CD4-positive, alpha-beta T cell (primary cell): ENCODE measurements at regions not wholly inside any gene's neighbourhood (a gene's known extent, or its start where the extent isn't known, plus 50 kb on each side); places are given as distances from the start of the nearest gene placed in this dataset.

Experiments
- ATAC-seq: fragments of 200-7000 bp; cut with Tn5 transposase; one replicate; pipeline ENCODE4 v1.10.0; 2022; ENCODE audit warnings: mild to moderate bottlenecking; ENCODE audit not compliant: poor library complexity
- CTCF ChIA-PET: fragments of 350-600 bp; sonication (Branson Sonifier 250); formaldehyde crosslinking; loops from one replicate; lab custom pipeline; 2021; ENCODE audit warnings: antibody characterized with exemption, inconsistent platforms; lab: Charles Lee
- POLR2A ChIA-PET: fragments of 350-600 bp; sonication (Branson Sonifier 250); formaldehyde crosslinking; loops from one replicate; lab custom pipeline; 2021; ENCODE audit warnings: antibody characterized with exemption, inconsistent platforms; lab: Charles Lee
- DNase-seq, 14 experiments: peaks; one replicate each; pipeline ENCODE4 v3.0.0-alpha.2; 2013 to 2020; ENCODE audit warnings: mixed read lengths in 2 of 14
- H3K27ac ChIP-seq, 2 donors: one replicate each; pipeline versions ENCODE4 v1.5.1 to v1.7.0; 2013; ENCODE audit warnings: low read length in 2 of 2, low read depth in 1 of 2, mild to moderate bottlenecking in 1 of 2
- H3K27me3 ChIP-seq, 2 experiments: 1 replicate in 1 of 2; 2 replicates in 1 of 2; pipeline versions ENCODE4 v1.6.1 to v1.7.0; 2013; ENCODE audit warnings: low read length in 2 of 2, control low read depth in 1 of 2, mild to moderate bottlenecking in 1 of 2, moderate library complexity in 1 of 2; ENCODE audit not compliant: insufficient read depth in 2 of 2, control insufficient read depth in 1 of 2
- H3K36me3 ChIP-seq: one replicate; pipeline ENCODE4 v1.6.1; 2013; ENCODE audit warnings: low read length, control low read depth; ENCODE audit not compliant: insufficient read depth
- H3K4me1 ChIP-seq: one replicate; pipeline ENCODE4 v1.6.1; 2013; ENCODE audit warnings: low read length, control low read depth; ENCODE audit not compliant: insufficient read depth
- H3K4me3 ChIP-seq: one replicate; pipeline ENCODE4 v1.5.1; 2013; ENCODE audit warnings: mild to moderate bottlenecking, low read length, moderate library complexity
- H3K9me3 ChIP-seq, 2 experiments: 1 replicate in 1 of 2; 2 replicates in 1 of 2; pipeline versions ENCODE4 v1.6.1 to v1.7.0; 2013; ENCODE audit warnings: low read length in 2 of 2, mild to moderate bottlenecking in 2 of 2, control low read depth in 1 of 2, moderate library complexity in 1 of 2; ENCODE audit not compliant: control insufficient read depth in 1 of 2, insufficient read depth in 1 of 2
- H3K27ac Mint-ChIP-seq: one replicate; pipeline ENCODE4 v1.8.0; 2020; ENCODE audit warnings: mixed read lengths
- H3K27me3 Mint-ChIP-seq: one replicate; pipeline ENCODE4 v1.8.0; 2021; ENCODE audit warnings: mixed read lengths
- H3K36me3 Mint-ChIP-seq: one replicate; pipeline ENCODE4 v1.8.0; 2021; ENCODE audit warnings: low read depth, mixed read lengths
- H3K4me1 Mint-ChIP-seq: one replicate; pipeline ENCODE4 v1.8.0; 2021; ENCODE audit warnings: low read depth, mixed read lengths
- H3K4me3 Mint-ChIP-seq: one replicate; pipeline ENCODE4 v1.8.0; 2020; ENCODE audit warnings: mild to moderate bottlenecking, mixed read lengths
- H3K9me3 Mint-ChIP-seq: one replicate; pipeline ENCODE4 v1.8.0; 2020; ENCODE audit warnings: mixed read lengths
- CTCF ChIP-seq: fragments of 200-600 bp; IDR thresholded peaks from one replicate; pipeline ENCODE4 v1.8.0; 2022; ENCODE audit warnings: antibody characterized with exemption, mild to moderate bottlenecking
- intact Hi-C, 2 experiments: fragments of 100-400 bp; cut with DNase I in 1 of 2; cut with micrococcal nuclease in 1 of 2; formaldehyde crosslinking; loops; one replicate each; pipeline versions ENCODE4 v1.15.1 to v1.9.0; 2023 to 2025; cut with DNase I, micrococcal nuclease

- Mint-ChIP-seq H3K9me3 (no peaks in the 10 kb centered on the region), H3K4me1 (no peaks in the 10 kb centered on the region), H3K36me3 (no peaks in the 10 kb centered on the region), H3K4me3 (no peak overlapping the region), H3K27ac (no peak overlapping the region), H3K27me3 (no peaks in the 10 kb centered on the region)
- Histone ChIP-seq H3K9me3 (peaks cover 0 to 9% of the 10 kb centered on the region in 2 experiments), H3K27ac (no peak overlapping the region), H3K36me3 (no peaks in the 10 kb centered on the region), H3K4me1 (no peaks in the 10 kb centered on the region), H3K27me3 (no peaks in the 10 kb centered on the region), H3K4me3 (no peak overlapping the region)
- ChIA-PET POLR2A (no interaction called here), CTCF (no interaction called here)
- ATAC-seq (no peak), DNase-seq (no peak)
- intact Hi-C loops = no loop called here
- TF ChIP-seq CTCF = no peak
These were observed 100.1 kb downstream of the HLX start for GRCh38 chr1:220979371-220979770.

DNA sequence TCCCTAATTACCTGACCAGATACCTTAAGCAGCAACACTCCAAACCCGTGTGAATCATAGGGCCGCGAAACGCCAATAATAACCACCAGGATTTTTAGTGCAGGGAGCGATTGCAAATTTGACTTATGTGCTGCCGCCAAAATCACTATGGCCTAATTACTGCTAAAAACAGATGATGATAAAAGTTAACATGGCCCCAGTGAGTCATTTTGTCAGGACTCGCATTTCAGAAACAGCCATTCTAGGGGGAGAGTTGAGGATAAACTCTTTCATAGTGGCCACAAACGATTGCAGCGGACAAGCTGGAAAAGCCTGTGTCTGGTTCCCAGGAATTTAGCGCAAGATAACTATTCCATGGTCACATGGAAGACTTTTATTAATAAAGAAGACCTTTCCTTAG, 103.4 kb downstream of the HLX start:
- no peaks in the 10 kb centered on the region for H3K4me1 Mint-ChIP-seq
- H3K27me3 Mint-ChIP-seq = no peaks in the 10 kb centered on the region
- ChIA-PET POLR2A (no interaction called here), CTCF (no interaction called here)
- Histone ChIP-seq H3K27me3 (no peaks in the 10 kb centered on the region), H3K27ac (no peak overlapping the region), H3K4me1 (no peaks in the 10 kb centered on the region), H3K9me3 (peaks cover 0 to 9% of the 10 kb centered on the region in 2 experiments), H3K4me3 (no peak overlapping the region), H3K36me3 (no peaks in the 10 kb centered on the region)
- DNase-seq (no peak), ATAC-seq (no peak)
- TF ChIP-seq CTCF = no peak
- H3K4me3 Mint-ChIP-seq = no peak overlapping the region
- no peaks in the 10 kb centered on the region for H3K36me3 Mint-ChIP-seq
- no peaks in the 10 kb centered on the region for H3K9me3 Mint-ChIP-seq
- intact Hi-C loops = no loop called here
- no peak overlapping the region for H3K27ac Mint-ChIP-seq

DNA sequence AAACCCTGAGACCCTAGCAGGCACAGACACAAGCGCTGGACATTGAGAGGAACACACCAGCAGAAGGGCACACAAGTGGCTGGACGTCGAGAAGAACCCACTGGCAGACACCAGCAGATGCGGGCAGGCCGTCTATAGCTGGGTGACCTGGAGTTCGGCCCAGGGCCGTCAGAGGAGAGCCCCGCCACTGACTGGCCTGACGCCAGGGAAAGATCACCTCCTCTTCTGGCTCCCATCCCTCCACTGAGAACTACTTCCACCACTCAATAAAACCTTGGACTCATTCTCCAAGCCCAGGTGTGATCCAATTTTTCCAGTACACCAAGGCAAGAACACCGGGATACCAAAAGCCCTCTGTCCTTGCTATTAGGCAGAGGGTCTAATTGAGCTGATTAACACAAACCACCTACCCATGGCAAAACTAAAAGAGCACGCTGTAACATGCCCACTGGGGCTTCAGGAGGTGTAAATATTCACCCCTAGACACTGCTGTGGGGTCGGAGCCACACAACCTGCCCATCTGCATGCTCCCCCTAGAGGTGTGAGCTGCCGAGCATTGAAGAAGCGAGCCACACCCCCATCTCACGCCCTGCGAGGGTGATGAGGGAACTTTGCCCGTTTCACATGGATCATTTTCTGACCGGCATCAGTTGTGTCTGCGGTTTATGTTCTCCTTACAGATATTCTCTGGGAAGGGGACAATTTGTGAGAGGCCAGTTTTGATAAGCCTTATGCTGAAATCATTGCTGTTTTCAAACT, 104.8 kb downstream of the HLX start:
- Mint-ChIP-seq H3K27me3 (no peaks in the 10 kb centered on the region), H3K4me3 (no peak overlapping the region), H3K4me1 (no peaks in the 10 kb centered on the region), H3K27ac (no peak overlapping the region), H3K9me3 (no peaks in the 10 kb centered on the region), H3K36me3 (no peaks in the 10 kb centered on the region)
- no peaks in the 10 kb centered on the region for H3K4me1 ChIP-seq
- H3K4me3 ChIP-seq = no peak overlapping the region
- no peaks in the 10 kb centered on the region for H3K36me3 ChIP-seq
- no peak for DNase-seq
- no peak for TF ChIP-seq CTCF
- no peak for ATAC-seq
- ChIA-PET POLR2A (no interaction called here), CTCF (no interaction called here)
- no peak overlapping the region for H3K27ac ChIP-seq
- H3K27me3 ChIP-seq = no peaks in the 10 kb centered on the region
- intact Hi-C loops = no loop called here
- H3K9me3 ChIP-seq = peaks cover 0 to 9% of the 10 kb centered on the region in 2 experiments
